Ovary (tissue), 7 donors: ENCODE measurements at regions not wholly inside any gene's neighbourhood (a gene's known extent, or its start where the extent isn't known, plus 50 kb on each side); places are given as distances from the start of the nearest gene placed in this dataset.

Source experiments
- DNase-seq, 5 donors: peaks; one replicate each; pipeline ENCODE4 v3.0.0-alpha.2; 2019 to 2020
- H3K27ac ChIP-seq, 2 donors: fragments of 200-600 bp; one replicate each; pipeline versions ENCODE4 v1.5.1 to v1.8.0; 2019 to 2022
- H3K27me3 ChIP-seq: fragments of 200-600 bp; one replicate; pipeline ENCODE4 v1.8.0; 2022
- H3K36me3 ChIP-seq: fragments of 200-600 bp; sonication (generic); one replicate; pipeline ENCODE4 v1.5.1; 2019
- H3K4me1 ChIP-seq: one replicate; pipeline ENCODE4 v1.8.1; 2013; ENCODE audit warnings: mild to moderate bottlenecking, moderate library complexity; ENCODE audit not compliant: insufficient read depth
- H3K4me3 ChIP-seq: fragments of 200-600 bp; sonication (generic); one replicate; pipeline ENCODE4 v1.5.1; 2017
- H3K9me3 ChIP-seq, 2 donors: fragments of 200-600 bp in 1 of 2; sonication (generic) in 1 of 2; one replicate each; pipeline versions ENCODE4 v1.5.1 to v1.8.1; 2013 to 2019; ENCODE audit warnings: mild to moderate bottlenecking in 1 of 2, moderate library complexity in 1 of 2
- CTCF ChIP-seq, 3 donors: fragments of 450-650 bp in 2 of 3; fragments of 200-600 bp in 1 of 3; IDR thresholded peaks; one replicate each; pipeline versions ENCODE4 v1.5.1 to v1.8.0; 2016 to 2022; ENCODE audit warnings: antibody characterized with exemption in 3 of 3, mild to moderate bottlenecking in 1 of 3
- EP300 ChIP-seq: sonication (generic); formaldehyde crosslinking; IDR thresholded peaks from one replicate; pipeline ENCODE4 v1.6.1; 2017; ENCODE audit warnings: antibody characterized with exemption
- POLR2A ChIP-seq: fragments of 450-650 bp; IDR thresholded peaks from one replicate; pipeline ENCODE4 v1.6.1; 2017; ENCODE audit warnings: antibody characterized with exemption, mild to moderate bottlenecking, moderate library complexity
- WGBS, 3 donors: extraction: QIAGEN DNeasy Blood & Tissue Kit in 1 of 3; methylation state at CpG; one replicate each; pipeline versions ENCODE4 v1.1.5 to v1.1.7; 2013 to 2017; 5-methylcytosine and 5-hydroxymethylcytosine counted together
- intact Hi-C, 4 donors: fragments of 100-400 bp; cut with DNase I; formaldehyde crosslinking; loops; one replicate each; pipeline versions ENCODE4 v1.11.0 to v1.15.1; 2022 to 2023
- donor health status: DM: no; HTN: no; CAD: no; lungs with moderate emphysema.
- donor health status: DM: no; HTN: no; CAD: no.
- donor health status: Bipolar disorder and iron deficiency.
- donor health status: DM: no; HTN: no; CAD: no.
- donor health status: DM: yes; HTN: yes; CAD: no.

- Histone ChIP-seq H3K4me3 (no peak overlapping the region), H3K4me1 (no peaks in the 10 kb centered on the region), H3K9me3 (no peaks in the 10 kb centered on the region), H3K27ac (no peak overlapping the region), H3K36me3 (no peaks in the 10 kb centered on the region), H3K27me3 (no peaks in the 10 kb centered on the region)
- intact Hi-C loops = no loop called here
- 83 to 92% (median 88%) methylated on average over 6 of the region's 6 CpGs for WGBS, 3 donors
- no peak for TF ChIP-seq CTCF (IDR thresholded peaks at IDR 0.05)
- no peak for TF ChIP-seq POLR2A
- no peak for TF ChIP-seq EP300
- no peak for DNase-seq
These were observed 61.6 kb upstream of the TNFRSF21 start for GRCh38 chr6:47371139-47371869.

- Histone ChIP-seq H3K4me1 (no peaks in the 10 kb centered on the region), H3K27me3 (no peaks in the 10 kb centered on the region), H3K9me3 (no peaks in the 10 kb centered on the region), H3K4me3 (no peak overlapping the region), H3K36me3 (no peaks in the 10 kb centered on the region), H3K27ac (no peak overlapping the region)
- TF ChIP-seq CTCF (IDR thresholded peaks at IDR 0.05) (no peak), EP300 (no peak), POLR2A (no peak)
- intact Hi-C loops = no loop called here
- no peak for DNase-seq
These were observed 62.2 kb upstream of the TNFRSF21 start for GRCh38 chr6:47371870-47372255.

GRCh38 chr6:47372318-47372717, 62.6 kb upstream of the TNFRSF21 start:
- Histone ChIP-seq H3K36me3 (no peaks in the 10 kb centered on the region), H3K4me3 (no peak overlapping the region), H3K27ac (no peak overlapping the region), H3K27me3 (no peaks in the 10 kb centered on the region), H3K4me1 (no peaks in the 10 kb centered on the region), H3K9me3 (no peaks in the 10 kb centered on the region)
- TF ChIP-seq EP300 (no peak), POLR2A (no peak), CTCF (IDR thresholded peaks at IDR 0.05) (no peak)
- 71 to 74% (median 72%) methylated on average over 1 of the region's 1 CpG for WGBS, 3 donors
- intact Hi-C loops = no loop called here
- no peak for DNase-seq

GRCh38 chr6:47375426-47375825, 65.7 kb upstream of the TNFRSF21 start:
- DNase-seq = no peak
- WGBS, 3 donors = 0 to 78% (median 47%) methylated on average over 1 of the region's 1 CpG
- Histone ChIP-seq H3K27me3 (no peaks in the 10 kb centered on the region), H3K9me3 (no peaks in the 10 kb centered on the region), H3K27ac (no peak overlapping the region), H3K36me3 (no peaks in the 10 kb centered on the region), H3K4me3 (no peak overlapping the region), H3K4me1 (no peaks in the 10 kb centered on the region)
- TF ChIP-seq CTCF (IDR thresholded peaks at IDR 0.05) (no peak), POLR2A (no peak), EP300 (no peak)
- intact Hi-C loops = no loop called here
